Neural progenitor cell (in vitro differentiated cells): ENCODE measurements at regions not wholly inside any gene's neighbourhood (a gene's known extent, or its start where the extent isn't known, plus 50 kb on each side); places are given as distances from the start of the nearest gene placed in this dataset.

ENCODE experiments used
- DNase-seq: peaks from one replicate; pipeline ENCODE4 v3.0.0-alpha.2; 2016; ENCODE audit warnings: low spot score
- H2AFZ ChIP-seq: fragments of 200-600 bp; sonication (generic); replicated peaks from 2 replicates; pipeline ENCODE4 v1.6.1; 2016; ENCODE audit warnings: antibody characterized with exemption
- H3F3A ChIP-seq: fragments of 200-600 bp; sonication (generic); 2 replicates; pipeline ENCODE4 v1.6.1; 2016; ENCODE audit warnings: antibody characterized with exemption, low read depth
- H3K27ac ChIP-seq: fragments of 200-600 bp; sonication (generic); 2 replicates; pipeline ENCODE4 v1.5.1; 2016; ENCODE audit warnings: mild to moderate bottlenecking
- H3K27me3 ChIP-seq: fragments of 200-600 bp; sonication (generic); 2 replicates; pipeline ENCODE4 v1.6.1; 2016; ENCODE audit warnings: mild to moderate bottlenecking, moderate library complexity
- H3K36me3 ChIP-seq: fragments of 200-600 bp; sonication (generic); 2 replicates; pipeline ENCODE4 v1.5.1; 2016
- H3K4me1 ChIP-seq: fragments of 200-600 bp; sonication (generic); 2 replicates; pipeline ENCODE4 v1.6.1; 2016; ENCODE audit warnings: mixed run types
- H3K4me2 ChIP-seq: fragments of 200-600 bp; sonication (generic); 2 replicates; pipeline ENCODE4 v1.6.1; 2016
- H3K4me3 ChIP-seq: fragments of 200-600 bp; sonication (generic); 2 replicates; pipeline ENCODE4 v1.5.1; 2016
- H3K79me2 ChIP-seq: fragments of 200-600 bp; sonication (generic); 2 replicates; pipeline ENCODE4 v1.6.1; 2016; ENCODE audit warnings: low read depth
- H3K9ac ChIP-seq: fragments of 200-600 bp; sonication (generic); 2 replicates; pipeline ENCODE4 v1.6.1; 2016
- H3K9me3 ChIP-seq: fragments of 200-600 bp; sonication (generic); 2 replicates; pipeline ENCODE4 v1.5.1; 2016; ENCODE audit warnings: low read depth
- H4K20me1 ChIP-seq: fragments of 200-600 bp; sonication (generic); 2 replicates; pipeline ENCODE4 v1.6.1; 2016; ENCODE audit warnings: low read depth
- H3K27ac Mint-ChIP-seq: 3 replicates; pipeline ENCODE4 v1.8.0; 2021; ENCODE audit warnings: mixed read lengths
- H3K27me3 Mint-ChIP-seq: 2 replicates; pipeline ENCODE4 v1.8.0; 2022; ENCODE audit warnings: low read depth, mild to moderate bottlenecking, inconsistent platforms, moderate library complexity, mixed read lengths; ENCODE audit not compliant: insufficient read depth
- H3K36me3 Mint-ChIP-seq: 3 replicates; pipeline ENCODE4 v1.8.0; 2021; ENCODE audit warnings: mixed read lengths
- H3K4me1 Mint-ChIP-seq: 3 replicates; pipeline ENCODE4 v1.8.0; 2021; ENCODE audit warnings: mixed read lengths
- H3K4me3 Mint-ChIP-seq: 3 replicates; pipeline ENCODE4 v1.8.0; 2021; ENCODE audit warnings: mild to moderate bottlenecking, moderate library complexity, mixed read lengths
- H3K9me3 Mint-ChIP-seq: 3 replicates; pipeline ENCODE4 v1.8.0; 2020; ENCODE audit warnings: mixed read lengths
- CTCF ChIP-seq: fragments of 200-600 bp; sonication (generic); IDR thresholded peaks from 2 replicates; pipeline ENCODE4 v1.5.1; 2017; ENCODE audit warnings: antibody characterized with exemption, mild to moderate bottlenecking
- EZH2 ChIP-seq: fragments of 200-600 bp; sonication (generic); IDR thresholded peaks from 2 replicates; pipeline ENCODE4 v1.6.1; 2017; ENCODE audit warnings: antibody characterized with exemption, mild to moderate bottlenecking, moderate library complexity
- EZH2phosphoT487 ChIP-seq: fragments of 200-600 bp; sonication (generic); IDR thresholded peaks from 2 replicates; pipeline ENCODE4 v1.6.1; 2017; ENCODE audit warnings: antibody characterized with exemption

- peaks cover 12% of the 10 kb centered on the region for H3K4me1 ChIP-seq
- peaks cover 16% of the 10 kb centered on the region for H3K4me1 Mint-ChIP-seq
- no peak overlapping the region for H3K9ac ChIP-seq
- no peaks in the 10 kb centered on the region for H4K20me1 ChIP-seq
- DNase-seq, result peak; percentile 46
- H3K4me3 Mint-ChIP-seq, result no peak overlapping the region
- H3K4me3 ChIP-seq, result no peak overlapping the region
- H3F3A ChIP-seq, result no peaks in the 10 kb centered on the region
- H3K36me3 ChIP-seq, result no peaks in the 10 kb centered on the region
- no peaks in the 10 kb centered on the region for H3K9me3 Mint-ChIP-seq
- H3K9me3 ChIP-seq, result no peaks in the 10 kb centered on the region
- H3K36me3 Mint-ChIP-seq, result no peaks in the 10 kb centered on the region
- H3K27me3 Mint-ChIP-seq, result peaks cover 8% of the 10 kb centered on the region
- H3K27ac Mint-ChIP-seq, result peak overlapping the region; percentile 8
- H3K27me3 ChIP-seq, result no peaks in the 10 kb centered on the region
- H3K27ac ChIP-seq, result no peak overlapping the region
- no peaks in the 10 kb centered on the region for H3K79me2 ChIP-seq
- no peak overlapping the region for H3K4me2 ChIP-seq
- TF ChIP-seq CTCF, result no peak
- no peak for TF ChIP-seq EZH2
- TF ChIP-seq EZH2phosphoT487, result no peak
- no peak overlapping the region for H2AFZ ChIP-seq
Observed at GRCh38 chr7:25789701-25790640, 362.0 kb upstream of the NFE2L3 start.

- Mint-ChIP-seq H3K4me3 (no peak overlapping the region), H3K27ac (no peak overlapping the region), H3K4me1 (peaks cover 16% of the 10 kb centered on the region), H3K9me3 (no peaks in the 10 kb centered on the region), H3K36me3 (no peaks in the 10 kb centered on the region), H3K27me3 (peaks cover 5% of the 10 kb centered on the region)
- Histone ChIP-seq H3K4me1 (peaks cover 12% of the 10 kb centered on the region), H3K36me3 (no peaks in the 10 kb centered on the region), H3K4me3 (no peak overlapping the region), H3K27me3 (no peaks in the 10 kb centered on the region), H3K9ac (no peak overlapping the region), H3K79me2 (no peaks in the 10 kb centered on the region), H3K4me2 (no peak overlapping the region), H3K27ac (no peak overlapping the region), H3F3A (no peaks in the 10 kb centered on the region), H3K9me3 (no peaks in the 10 kb centered on the region), H2AFZ (no peak overlapping the region), H4K20me1 (no peaks in the 10 kb centered on the region)
- no peak for DNase-seq
- TF ChIP-seq EZH2 (no peak), EZH2phosphoT487 (no peak), CTCF (no peak)
Observed at GRCh38 chr7:25790963-25791362, 361.0 kb upstream of the NFE2L3 start.

GRCh38 chr7:25792586-25792985 lies 359.4 kb upstream of the NFE2L3 start:
- H3F3A ChIP-seq, result no peaks in the 10 kb centered on the region
- no peak overlapping the region for H3K4me3 ChIP-seq
- no peak overlapping the region for H2AFZ ChIP-seq
- peaks cover 16% of the 10 kb centered on the region for H3K4me1 Mint-ChIP-seq
- H3K4me2 ChIP-seq, result no peak overlapping the region
- peaks cover 12% of the 10 kb centered on the region for H3K4me1 ChIP-seq
- H3K36me3 ChIP-seq, result no peaks in the 10 kb centered on the region
- H3K79me2 ChIP-seq, result no peaks in the 10 kb centered on the region
- no peak overlapping the region for H3K9ac ChIP-seq
- DNase-seq, result no peak
- H3K27ac Mint-ChIP-seq, result no peak overlapping the region
- H4K20me1 ChIP-seq, result no peaks in the 10 kb centered on the region
- no peaks in the 10 kb centered on the region for H3K27me3 ChIP-seq
- H3K4me3 Mint-ChIP-seq, result no peak overlapping the region
- no peaks in the 10 kb centered on the region for H3K36me3 Mint-ChIP-seq
- H3K27me3 Mint-ChIP-seq, result peaks cover 5% of the 10 kb centered on the region
- H3K9me3 Mint-ChIP-seq, result no peaks in the 10 kb centered on the region
- H3K9me3 ChIP-seq, result no peaks in the 10 kb centered on the region
- TF ChIP-seq EZH2phosphoT487, result no peak
- no peak for TF ChIP-seq EZH2
- TF ChIP-seq CTCF, result no peak
- H3K27ac ChIP-seq, result no peak overlapping the region
